ENCODE measurements at regions not wholly inside any gene's neighbourhood (a gene's known extent, or its start where the extent isn't known, plus 50 kb on each side); places are given as distances from the start of the nearest gene placed in this dataset.

DNA sequence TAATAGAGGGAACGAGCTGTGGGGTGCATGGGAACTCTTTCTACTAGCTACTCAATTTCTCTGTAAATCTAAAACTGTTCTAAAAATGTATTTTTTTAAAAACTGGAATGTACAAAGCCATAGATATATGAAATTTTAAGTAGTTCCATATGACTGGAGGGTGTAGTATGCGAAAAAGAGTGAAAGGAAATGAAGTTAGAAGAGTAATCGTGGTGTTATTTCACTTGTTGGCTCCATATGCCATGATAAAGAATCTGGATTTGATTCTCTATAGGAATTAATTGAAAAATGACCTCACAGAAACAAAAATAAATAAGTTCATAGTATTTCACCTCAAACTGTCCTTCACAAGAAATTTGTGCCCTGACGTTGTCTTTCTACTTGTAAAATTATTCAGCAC, 500.2 kb downstream of the TENT5A start:
- no peak overlapping the region for H2AFZ ChIP-seq (ENCODE audit: control insufficient read depth, low read depth, low read length)
- no peak for TF ChIP-seq GABPA (IDR thresholded peaks at IDR 0.05; ENCODE audit: low read depth)
- TF ChIP-seq STAT1 (conservative IDR thresholded peaks at IDR 0.05) = no peak
- no peak for TF ChIP-seq EGR1 (IDR thresholded peaks at IDR 0.05; ENCODE audit: borderline replicate concordance in 1 of 2, low read depth in 2 of 2, low read length in 2 of 2)
- TF ChIP-seq, protein P1, sequence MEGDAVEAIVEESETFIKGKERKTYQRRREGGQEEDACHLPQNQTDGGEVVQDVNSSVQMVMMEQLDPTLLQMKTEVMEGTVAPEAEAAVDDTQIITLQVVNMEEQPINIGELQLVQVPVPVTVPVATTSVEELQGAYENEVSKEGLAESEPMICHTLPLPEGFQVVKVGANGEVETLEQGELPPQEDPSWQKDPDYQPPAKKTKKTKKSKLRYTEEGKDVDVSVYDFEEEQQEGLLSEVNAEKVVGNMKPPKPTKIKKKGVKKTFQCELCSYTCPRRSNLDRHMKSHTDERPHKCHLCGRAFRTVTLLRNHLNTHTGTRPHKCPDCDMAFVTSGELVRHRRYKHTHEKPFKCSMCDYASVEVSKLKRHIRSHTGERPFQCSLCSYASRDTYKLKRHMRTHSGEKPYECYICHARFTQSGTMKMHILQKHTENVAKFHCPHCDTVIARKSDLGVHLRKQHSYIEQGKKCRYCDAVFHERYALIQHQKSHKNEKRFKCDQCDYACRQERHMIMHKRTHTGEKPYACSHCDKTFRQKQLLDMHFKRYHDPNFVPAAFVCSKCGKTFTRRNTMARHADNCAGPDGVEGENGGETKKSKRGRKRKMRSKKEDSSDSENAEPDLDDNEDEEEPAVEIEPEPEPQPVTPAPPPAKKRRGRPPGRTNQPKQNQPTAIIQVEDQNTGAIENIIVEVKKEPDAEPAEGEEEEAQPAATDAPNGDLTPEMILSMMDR (IDR thresholded peaks at IDR 0.05 in 2 of 3, conservative IDR thresholded peaks at IDR 0.05 in 1 of 3; ENCODE audit: control insufficient read depth in 2 of 3, extremely low read depth in 1 of 3, insufficient read depth in 1 of 3, low read depth in 3 of 3, low read length in 3 of 3) = no peak
- TF ChIP-seq KAT2A (conservative IDR thresholded peaks at IDR 0.05; ENCODE audit: control insufficient read depth, low read depth, low read length) = no peak
- TF ChIP-seq MXI1 (IDR thresholded peaks at IDR 0.05; ENCODE audit: low read depth, low read length) = no peak
- TF ChIP-seq TBL1XR1 (IDR thresholded peaks at IDR 0.05; ENCODE audit: low read depth, low read length) = no peak
- no peak for TF ChIP-seq SREBF2 (IDR thresholded peaks at IDR 0.05; ENCODE audit: low read length)
- no peak for TF ChIP-seq FOXM1 (IDR thresholded peaks at IDR 0.05; ENCODE audit: low read depth, low read length)
- no peak for TF ChIP-seq TCF7 (IDR thresholded peaks at IDR 0.05; ENCODE audit: borderline replicate concordance)
- TF ChIP-seq, protein P2, sequence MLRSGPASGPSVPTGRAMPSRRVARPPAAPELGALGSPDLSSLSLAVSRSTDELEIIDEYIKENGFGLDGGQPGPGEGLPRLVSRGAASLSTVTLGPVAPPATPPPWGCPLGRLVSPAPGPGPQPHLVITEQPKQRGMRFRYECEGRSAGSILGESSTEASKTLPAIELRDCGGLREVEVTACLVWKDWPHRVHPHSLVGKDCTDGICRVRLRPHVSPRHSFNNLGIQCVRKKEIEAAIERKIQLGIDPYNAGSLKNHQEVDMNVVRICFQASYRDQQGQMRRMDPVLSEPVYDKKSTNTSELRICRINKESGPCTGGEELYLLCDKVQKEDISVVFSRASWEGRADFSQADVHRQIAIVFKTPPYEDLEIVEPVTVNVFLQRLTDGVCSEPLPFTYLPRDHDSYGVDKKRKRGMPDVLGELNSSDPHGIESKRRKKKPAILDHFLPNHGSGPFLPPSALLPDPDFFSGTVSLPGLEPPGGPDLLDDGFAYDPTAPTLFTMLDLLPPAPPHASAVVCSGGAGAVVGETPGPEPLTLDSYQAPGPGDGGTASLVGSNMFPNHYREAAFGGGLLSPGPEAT (IDR thresholded peaks at IDR 0.05; ENCODE audit: low read depth) = no peak
- TF ChIP-seq, protein P3, sequence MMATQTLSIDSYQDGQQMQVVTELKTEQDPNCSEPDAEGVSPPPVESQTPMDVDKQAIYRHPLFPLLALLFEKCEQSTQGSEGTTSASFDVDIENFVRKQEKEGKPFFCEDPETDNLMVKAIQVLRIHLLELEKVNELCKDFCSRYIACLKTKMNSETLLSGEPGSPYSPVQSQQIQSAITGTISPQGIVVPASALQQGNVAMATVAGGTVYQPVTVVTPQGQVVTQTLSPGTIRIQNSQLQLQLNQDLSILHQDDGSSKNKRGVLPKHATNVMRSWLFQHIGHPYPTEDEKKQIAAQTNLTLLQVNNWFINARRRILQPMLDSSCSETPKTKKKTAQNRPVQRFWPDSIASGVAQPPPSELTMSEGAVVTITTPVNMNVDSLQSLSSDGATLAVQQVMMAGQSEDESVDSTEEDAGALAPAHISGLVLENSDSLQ (IDR thresholded peaks at IDR 0.05) = no peak
- H3K9me3 ChIP-seq (replicated peaks; ENCODE audit: control insufficient read depth, insufficient read depth, low read length) = no peaks in the 10 kb centered on the region
- H3K4me1 ChIP-seq (ENCODE audit: control insufficient read depth, insufficient read depth, low read length) = no peaks in the 10 kb centered on the region
- H3K27me3 ChIP-seq (replicated peaks in 1 of 2; ENCODE audit: control insufficient read depth in 2 of 2, insufficient read depth in 2 of 2, low read length in 1 of 2) = no peaks in the 10 kb centered on the region
- FAIRE-seq (no peak), ATAC-seq (no peak), DNase-seq (ENCODE audit: low read depth, low spot score) (no peak)
- H3K36me3 ChIP-seq (ENCODE audit: control insufficient read depth in 2 of 2, insufficient read depth in 2 of 2, low read length in 1 of 2) = no peaks in the 10 kb centered on the region
- CTCF ChIA-PET = no interaction called here
- in situ Hi-C loops (cut with MboI) (no loop called here), intact Hi-C loops (cut with micrococcal nuclease; ENCODE audit: unreplicated experiment) (no loop called here)
- H3K4me2 ChIP-seq (ENCODE audit: control insufficient read depth, insufficient read depth) = no peak overlapping the region
- RAD21 ChIA-PET (ENCODE audit: unreplicated experiment) = no interaction called here
- no peaks in the 10 kb centered on the region for H4K20me1 ChIP-seq (ENCODE audit: control insufficient read depth, insufficient read depth)
- no peak overlapping the region for H3K27ac ChIP-seq (ENCODE audit: control insufficient read depth, insufficient read depth)
- BruUV-seq (replicated peaks) = no TSS peak
- 0% methylated on average over 4 of the region's 4 CpGs for WGBS (ENCODE audit: insufficient coverage, insufficient replicate concordance, low lambda C conversion rate, missing lambda C conversion rate)
- no peak overlapping the region for H3K4me3 ChIP-seq
- POLR2A ChIA-PET = no interaction called here
- SMC1A ChIA-PET (ENCODE audit: uncharacterized antibody, unreplicated experiment) = interaction anchor here (1.0 kb wide), 1 partner anchor 10 kb away, joined by 3 read pairs; no protein-coding TSS in a partner anchor
- no peak overlapping the region for H3K9ac ChIP-seq (ENCODE audit: control insufficient read depth, insufficient read depth, low read length)
- H3K79me2 ChIP-seq (ENCODE audit: control insufficient read depth, insufficient read depth, low read length) = no peaks in the 10 kb centered on the region
